ENCODE measurements at regions not wholly inside any gene's neighbourhood (a gene's known extent, or its start where the extent isn't known, plus 50 kb on each side); places are given as distances from the start of the nearest gene placed in this dataset.
"Not testable (repeated sequence)": the region's sequence is repeated elsewhere in the genome, so short reads cannot be mapped to it uniquely, and the experiment has no call there.

DNA sequence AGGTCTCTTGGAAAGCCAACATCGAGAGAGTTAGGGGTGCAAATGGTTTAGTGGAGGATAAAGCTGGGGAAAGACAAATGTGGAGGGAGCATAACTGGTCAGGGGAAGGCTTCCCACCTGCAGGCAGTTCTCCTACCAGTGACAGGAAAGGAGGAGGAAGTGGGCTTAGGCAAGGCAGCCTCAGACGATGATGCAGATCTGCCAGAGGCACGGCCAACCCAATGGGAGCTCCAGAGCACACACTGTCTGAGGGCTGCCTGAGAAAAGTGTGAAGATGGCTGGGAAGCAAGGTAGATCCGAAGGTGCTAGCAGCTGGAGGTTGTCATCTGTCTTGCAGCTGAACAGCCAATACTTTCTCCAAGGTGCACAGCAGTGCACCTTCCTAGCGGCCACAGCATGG, 178.8 kb downstream of the C7orf25 start:
- WGBS, 3 donors: 49 to 68% (median 66%) methylated on average over 5 of the region's 5 CpGs
- H3K27ac ChIP-seq (ENCODE audit: low read depth, low read length): no peak overlapping the region

DNA sequence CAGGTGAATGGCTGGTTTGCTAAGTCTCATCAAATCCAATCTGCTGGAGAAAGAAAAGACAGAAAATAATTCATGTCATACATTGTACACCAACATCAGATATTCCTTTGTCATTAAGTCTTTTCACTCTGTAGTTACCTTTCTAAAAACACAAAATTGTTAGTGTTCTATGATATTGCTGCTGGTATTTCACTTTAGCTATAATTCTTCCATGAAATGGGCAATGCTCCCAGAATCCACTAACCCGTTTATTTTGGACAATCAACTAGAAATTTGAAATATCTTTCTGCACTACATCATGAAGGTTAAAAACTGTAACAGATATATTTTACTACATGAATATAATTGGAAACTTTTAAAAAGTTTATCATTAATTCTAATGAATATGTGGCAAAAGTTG, 181.3 kb downstream of the C7orf25 start:
- 40 to 47% (median 45%) methylated on average over 1 of the region's 1 CpG for WGBS, 3 donors
- no peak overlapping the region for H3K27ac ChIP-seq (ENCODE audit: low read depth, low read length)

DNA sequence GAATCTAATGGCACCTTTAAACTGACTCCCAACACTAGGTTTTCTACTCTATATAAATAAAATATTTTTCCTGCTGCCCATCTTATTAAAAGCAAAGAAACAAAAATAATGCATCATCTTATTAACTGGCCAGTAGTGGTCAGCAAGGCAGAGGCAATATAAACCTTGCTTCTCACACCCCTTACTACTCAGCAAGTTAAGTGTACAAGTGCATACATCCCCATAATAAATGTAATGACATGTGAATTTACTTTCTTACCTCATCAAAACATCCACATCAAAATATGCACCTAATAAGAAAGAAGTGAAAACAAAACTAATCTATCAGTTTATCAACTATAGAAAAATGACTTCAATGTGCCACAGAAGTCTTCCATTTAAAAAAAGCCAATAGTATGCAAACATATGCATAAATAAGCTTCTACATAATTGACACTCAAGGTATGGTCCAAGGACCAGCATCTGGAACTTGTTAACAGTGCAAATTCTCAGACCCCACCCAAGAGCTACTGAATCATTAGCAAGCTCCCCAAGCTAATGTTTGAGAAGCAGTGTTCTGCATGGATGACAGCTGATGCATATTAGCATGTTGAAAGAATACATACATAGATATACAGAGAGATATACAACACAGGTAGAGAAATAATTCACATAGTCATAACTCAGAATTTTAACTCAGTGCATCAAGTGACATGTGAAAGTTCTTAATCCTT, 182.7 kb downstream of the C7orf25 start:
- H3K27ac ChIP-seq (ENCODE audit: low read depth, low read length): no peak overlapping the region

DNA sequence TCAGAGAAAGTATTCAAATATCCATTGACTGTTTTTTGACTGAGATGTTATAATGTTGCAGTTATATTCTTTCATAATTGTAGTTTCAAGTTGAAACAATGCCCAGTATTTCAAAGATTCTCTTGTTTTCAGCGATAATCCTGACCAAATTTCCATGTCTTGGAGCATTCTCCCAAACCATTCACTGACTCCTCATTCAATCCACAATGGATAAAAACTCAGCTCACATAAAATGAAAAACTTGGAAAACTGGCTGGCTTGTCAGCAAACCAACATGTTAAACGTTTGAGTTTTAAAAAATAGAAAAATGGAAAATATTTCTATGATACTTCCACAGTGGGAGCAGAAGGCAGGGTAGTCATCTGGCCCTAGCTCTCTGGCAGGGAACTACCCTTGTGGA, 184.4 kb downstream of the C7orf25 start:
- no peak overlapping the region for H3K27ac ChIP-seq (ENCODE audit: low read depth, low read length)
- 29 to 46% (median 42%) methylated on average over 2 of the region's 2 CpGs for WGBS, 3 donors

GRCh38 chr7:42726066-42726785, 185.6 kb downstream of the C7orf25 start:
- WGBS, 3 donors: 62 to 81% (median 72%) methylated on average over 7 of the region's 7 CpGs
- H3K27ac ChIP-seq (ENCODE audit: low read depth, low read length): no peak overlapping the region

DNA sequence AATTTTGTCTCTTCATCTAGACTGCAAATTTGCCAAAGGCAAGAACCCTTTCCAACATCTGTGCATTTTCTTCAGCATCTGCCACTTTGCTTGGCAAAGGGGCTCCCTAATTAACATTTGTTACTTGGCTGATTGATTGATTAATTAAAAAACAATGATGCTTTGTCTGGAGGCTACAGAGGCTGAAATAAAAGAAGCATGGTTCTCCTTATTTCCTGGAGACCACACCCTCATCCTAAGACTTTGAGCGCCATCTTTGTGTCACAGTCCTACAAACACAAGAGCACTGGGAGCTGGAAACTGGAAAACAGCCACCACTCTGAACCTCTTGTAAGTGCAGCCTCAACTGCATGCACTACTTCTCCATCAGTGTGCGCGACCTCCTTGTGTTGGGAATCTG, 189.2 kb downstream of the C7orf25 start:
- H3K27ac ChIP-seq (ENCODE audit: low read depth, low read length): no peak overlapping the region
- WGBS, 3 donors: 96 to 99% (median 96%) methylated on average over 3 of the region's 3 CpGs

DNA sequence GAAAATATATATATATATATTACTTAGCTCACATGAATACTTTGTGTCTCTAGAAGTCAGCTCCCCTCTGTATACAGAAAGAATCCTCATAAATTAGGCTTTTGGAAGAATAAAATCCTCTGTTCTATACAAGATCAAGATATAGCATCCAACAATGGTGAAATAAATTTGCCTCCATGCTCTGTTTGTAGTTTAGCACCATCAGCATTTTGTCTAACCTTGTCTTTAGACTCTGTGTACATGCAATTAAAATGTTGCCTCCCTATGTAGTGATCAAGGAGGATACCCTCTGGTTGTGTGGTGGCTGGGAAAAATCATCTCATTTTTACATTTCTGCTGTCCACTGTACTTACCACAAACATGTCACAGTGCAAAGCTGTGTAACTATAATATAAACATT, 189.7 kb downstream of the C7orf25 start:
- H3K27ac ChIP-seq (ENCODE audit: low read depth, low read length): no peak overlapping the region

DNA sequence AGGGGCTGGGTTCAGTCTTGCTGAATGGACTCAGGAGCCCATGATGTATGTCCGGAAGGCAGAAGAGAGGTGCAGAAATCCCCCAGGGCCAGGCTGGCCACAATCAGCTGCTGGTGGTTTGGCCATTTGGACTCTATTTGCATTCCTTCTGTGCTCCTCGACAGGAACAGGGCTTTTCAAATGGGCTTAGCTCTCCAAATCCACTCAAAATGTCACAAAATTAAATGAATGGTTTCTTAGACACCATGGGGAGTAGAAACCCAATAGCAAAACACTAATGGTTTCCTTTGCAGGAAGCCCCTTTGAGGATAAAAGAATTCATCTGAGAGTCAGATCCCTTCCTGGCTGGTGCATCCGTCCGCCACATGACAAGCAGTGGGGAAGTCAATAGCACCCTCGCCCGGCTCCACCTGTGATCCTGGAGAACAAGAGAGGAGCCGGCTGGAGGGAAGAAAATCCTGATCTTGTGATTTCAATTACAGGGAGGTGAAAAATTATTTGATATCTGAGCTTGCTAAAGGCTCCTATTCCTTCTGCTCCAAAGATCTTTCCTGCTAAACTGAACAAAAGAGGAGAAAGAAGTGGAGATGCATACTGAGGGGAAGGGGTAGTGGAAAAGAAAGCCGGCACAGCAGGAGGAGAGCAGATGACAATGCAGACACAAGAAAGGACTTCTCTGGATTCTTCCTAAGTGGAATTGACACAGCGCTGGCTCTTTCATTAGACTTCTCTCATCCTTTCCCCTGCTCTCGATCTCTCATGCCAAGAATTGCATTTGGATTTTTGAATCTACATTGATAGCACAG, 190.7 kb downstream of the C7orf25 start:
- no peak overlapping the region for H3K27ac ChIP-seq (ENCODE audit: low read depth, low read length)
- 57 to 63% (median 60%) methylated on average over 10 of the region's 10 CpGs for WGBS, 3 donors

- H3K27ac ChIP-seq (ENCODE audit: low read depth, low read length): no peak overlapping the region
Measured at GRCh38 chr7:42720012-42720411, 191.9 kb downstream of the C7orf25 start.

GRCh38 chr7:42718466-42718865, 193.4 kb downstream of the C7orf25 start:
- not testable (repeated sequence) for H3K27ac ChIP-seq (ENCODE audit: low read depth, low read length)
- WGBS, 3 donors: 81 to 95% (median 93%) methylated on average over 2 of the region's 2 CpGs

GRCh38 chr7:42714356-42714755, 197.5 kb downstream of the C7orf25 start:
- WGBS, 3 donors: 73 to 87% (median 77%) methylated on average over 2 of the region's 2 CpGs
- no peak overlapping the region for H3K27ac ChIP-seq (ENCODE audit: low read depth, low read length)

DNA sequence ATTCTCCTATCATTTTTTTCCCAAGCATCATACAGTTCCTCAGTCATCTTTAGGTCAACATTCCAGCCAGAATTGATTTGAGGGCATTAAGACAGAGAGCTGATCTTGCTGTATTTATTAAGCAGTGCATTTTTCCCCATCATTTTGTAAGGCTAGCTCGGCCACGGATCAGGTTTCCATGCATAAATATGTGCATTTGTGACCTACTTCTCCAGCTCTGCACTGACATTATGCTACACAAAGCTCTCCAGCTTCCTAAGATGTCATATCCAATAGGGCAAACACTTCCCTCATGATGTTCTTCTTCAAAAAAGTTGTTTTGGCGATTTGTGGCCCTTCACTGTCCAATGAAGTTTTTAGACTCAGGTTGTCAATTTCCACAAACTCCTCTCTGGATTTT, 202.6 kb downstream of the C7orf25 start:
- 61 to 88% (median 72%) methylated on average over 3 of the region's 3 CpGs for WGBS, 3 donors
- no peak overlapping the region for H3K27ac ChIP-seq (ENCODE audit: low read depth, low read length)

DNA sequence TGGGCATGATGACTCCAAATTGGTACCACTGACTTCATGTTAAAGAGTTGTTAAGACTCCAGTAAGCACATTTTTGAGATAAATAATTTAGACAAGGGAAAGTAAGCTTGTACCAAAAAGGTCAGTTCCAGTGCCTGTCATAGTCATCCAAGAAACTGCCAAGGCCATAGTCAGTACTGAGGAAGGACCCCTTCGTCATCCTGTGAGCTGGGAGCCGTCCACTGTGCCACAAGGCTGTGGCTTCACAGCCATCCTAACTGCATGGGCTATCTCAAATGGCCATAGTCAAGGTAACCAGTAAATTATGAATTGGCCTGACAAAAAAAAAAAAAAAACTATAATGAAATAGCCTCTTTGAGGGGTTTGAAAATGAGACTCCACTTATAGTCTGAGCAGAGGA, 207.2 kb downstream of the C7orf25 start:
- 71 to 87% (median 84%) methylated on average over 2 of the region's 2 CpGs for WGBS, 3 donors
- no peak overlapping the region for H3K27ac ChIP-seq (ENCODE audit: low read depth, low read length)

DNA sequence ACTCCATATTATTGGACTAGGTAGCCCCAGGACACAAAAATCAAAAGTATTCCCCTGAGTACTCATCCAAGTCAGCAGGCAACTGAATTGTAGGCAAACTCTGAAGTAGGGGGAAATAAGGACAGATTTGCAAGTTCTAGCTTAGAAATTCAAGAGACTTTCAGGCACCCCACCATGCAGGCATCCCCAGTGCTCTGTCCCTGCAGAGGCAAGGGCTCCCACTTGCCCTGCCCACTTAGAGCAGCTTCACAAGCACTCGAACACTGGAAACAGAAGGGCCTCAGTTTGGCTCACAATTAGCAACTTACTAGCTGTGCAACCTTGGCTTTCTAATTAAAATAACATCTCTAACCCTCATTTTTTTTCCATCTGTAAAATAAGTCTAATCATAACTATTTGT, 209.2 kb downstream of the C7orf25 start:
- no peak overlapping the region for H3K27ac ChIP-seq (ENCODE audit: low read depth, low read length)
- WGBS, 3 donors: 66 to 69% (median 67%) methylated on average over 1 of the region's 1 CpG

DNA sequence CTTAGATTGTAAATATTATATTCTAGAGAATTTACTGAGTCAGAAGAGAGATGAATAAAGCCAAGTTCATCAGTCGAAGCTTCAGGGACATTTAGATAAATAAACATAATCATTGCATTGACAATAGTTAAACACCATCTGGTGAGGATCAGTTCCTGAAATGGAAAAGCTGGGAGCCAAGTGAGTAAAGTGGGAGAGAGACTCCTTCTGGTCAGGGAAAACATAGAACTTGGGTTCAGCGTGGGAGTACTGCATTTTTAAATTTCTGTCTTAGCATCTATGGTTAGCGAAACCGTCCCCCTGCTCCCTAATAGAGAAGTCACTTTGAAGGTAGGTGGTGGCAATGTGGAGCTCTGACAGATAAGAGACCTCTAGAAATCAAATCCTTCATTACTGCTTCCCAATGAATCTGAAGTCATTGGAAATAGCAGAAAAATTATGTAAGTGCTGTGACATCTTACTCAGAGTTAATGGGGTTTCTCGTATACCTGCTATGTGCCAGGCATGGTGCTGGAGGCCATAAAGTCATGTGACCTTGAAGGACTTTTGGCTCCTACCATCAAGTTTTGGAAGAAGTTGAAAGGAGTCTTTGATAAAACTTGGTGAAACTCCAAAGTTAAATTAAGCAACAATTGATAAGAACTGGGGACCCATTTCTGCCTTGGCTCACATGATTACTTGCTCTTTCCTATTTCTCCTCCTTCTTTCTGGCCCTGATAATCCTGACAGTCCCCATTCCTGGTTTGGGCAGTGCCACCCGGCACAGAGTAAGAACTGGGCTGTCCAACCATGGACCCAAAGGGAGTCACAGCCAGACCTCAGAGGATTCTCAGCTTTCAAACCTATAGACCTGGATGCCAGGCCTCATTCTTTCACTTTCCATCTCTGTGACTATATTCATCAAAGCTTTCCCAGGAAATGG, 211.2 kb downstream of the C7orf25 start:
- no peak overlapping the region for H3K27ac ChIP-seq (ENCODE audit: low read depth, low read length)
- WGBS, 3 donors: 47 to 59% (median 58%) methylated on average over 6 of the region's 6 CpGs

DNA sequence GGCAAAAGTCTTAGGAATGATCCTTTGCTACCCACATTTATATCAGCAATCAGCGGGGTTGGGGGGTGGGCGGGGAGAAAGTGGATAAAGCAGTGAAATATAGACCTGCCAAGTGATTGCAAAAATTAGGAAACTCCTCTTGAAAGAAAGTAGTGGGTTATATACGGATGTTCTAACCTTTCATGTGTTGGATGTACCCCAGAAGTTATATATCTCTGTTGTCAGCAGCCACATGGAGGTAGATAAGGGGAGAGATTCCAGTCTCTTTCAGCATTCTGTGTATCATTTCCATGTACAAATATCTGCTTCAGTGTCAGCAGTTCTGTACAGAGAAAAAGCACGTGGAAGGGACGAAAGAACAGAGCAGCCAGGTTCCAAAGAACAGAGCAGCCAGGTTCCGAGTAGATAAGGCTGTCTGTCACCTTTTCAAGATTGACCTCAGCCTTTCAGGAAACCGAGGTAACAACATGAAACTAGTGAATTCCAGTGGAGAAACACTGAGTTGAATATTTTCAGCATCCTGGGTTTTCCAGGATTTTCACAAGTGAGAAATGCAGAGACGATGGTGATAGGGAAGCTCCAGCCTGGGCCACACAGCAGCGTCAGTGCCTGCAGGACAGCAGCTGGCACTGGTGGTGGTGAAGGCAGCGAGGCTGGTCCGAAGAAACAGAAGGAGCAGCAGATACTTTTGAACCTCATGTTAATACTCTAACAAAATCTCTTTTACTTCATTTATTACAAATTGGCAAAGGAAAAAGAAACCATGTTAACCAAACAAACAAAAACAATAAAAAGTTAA, 212.3 kb downstream of the C7orf25 start:
- WGBS, 3 donors: 43 to 59% (median 55%) methylated on average over 11 of the region's 11 CpGs

DNA sequence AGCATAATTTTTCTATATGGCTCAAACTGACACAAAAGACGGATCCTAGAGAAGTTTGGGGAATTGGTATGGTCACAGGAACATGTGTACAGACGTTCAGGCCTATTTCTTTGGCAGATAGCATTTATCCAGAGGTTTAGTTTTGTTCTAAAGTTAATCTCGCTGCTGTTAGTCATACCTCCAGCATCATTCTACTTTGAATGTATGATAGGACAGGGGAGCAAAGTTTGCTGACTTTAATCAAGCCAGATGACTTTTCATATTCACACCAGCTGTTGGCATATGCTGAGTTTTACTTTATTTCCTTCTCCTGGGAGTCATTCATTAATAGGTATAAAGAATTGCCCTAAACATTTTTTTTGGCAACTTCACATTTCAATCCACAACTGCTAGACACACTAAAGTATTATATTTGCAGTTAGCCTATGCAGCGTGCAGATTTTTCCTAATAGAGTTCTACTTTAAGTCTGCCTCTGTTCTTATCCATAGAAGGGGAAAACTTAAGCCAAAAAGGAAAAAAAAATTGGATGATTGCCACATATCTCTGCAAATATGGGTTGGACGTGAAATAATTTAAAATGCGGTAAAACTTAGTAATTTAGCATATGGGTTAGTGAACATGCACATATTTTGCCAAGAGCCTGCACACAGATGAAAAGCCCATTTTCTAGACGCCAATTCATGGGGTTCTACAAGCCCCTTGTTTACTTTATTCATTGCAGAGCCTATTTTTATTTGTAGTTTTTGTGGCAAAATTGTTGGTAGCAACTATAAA, 213.1 kb downstream of the C7orf25 start:
- H3K27ac ChIP-seq (ENCODE audit: low read depth, low read length): no peak overlapping the region
- WGBS, 3 donors: 63 to 69% (median 69%) methylated on average over 7 of the region's 7 CpGs

More for the DNA sequence above, 212.3 kb downstream of the C7orf25 start:
- no peak overlapping the region for H3K27ac ChIP-seq (ENCODE audit: low read depth, low read length)
